GM12878 (cell line): ENCODE measurements at regions not wholly inside any gene's neighbourhood (a gene's known extent, or its start where the extent isn't known, plus 50 kb on each side); places are given as distances from the start of the nearest gene placed in this dataset.

Source experiments
- ATAC-seq: fragments of 200-7000 bp; cut with Tn5 transposase; 3 replicates; pipeline ENCODE4 v1.9.1; 2020; ENCODE audit warnings: mild to moderate bottlenecking, moderate library complexity
- BruUV-seq: library from RNA; stranded (reverse); fragments of 400-500 nt; replicated peaks from 2 replicates; lab custom pipeline; 2021; lab: Mats Ljungman, UMichigan
- CTCF ChIA-PET: fragments of 300-600 bp; sonication (Branson Sonifier 250); formaldehyde crosslinking; extraction: SDS; loops from one replicate; lab custom pipeline; 2021; ENCODE audit warnings: inconsistent platforms; lab: Yijun Ruan, JAX
- POLR2A ChIA-PET: fragments of 350-600 bp; formaldehyde crosslinking; extraction: SDS; loops from one replicate; lab custom pipeline; 2021; ENCODE audit warnings: inconsistent platforms; lab: Charles Lee
- RAD21 ChIA-PET: fragments of 300-600 bp; sonication (Branson Sonifier 250); formaldehyde crosslinking; loops from one replicate; lab custom pipeline; 2023; ENCODE audit warnings: antibody characterized with exemption; ENCODE audit not compliant: unreplicated experiment; lab: Charles Lee
- SMC1A ChIA-PET: fragments of 300-600 bp; sonication (Branson Sonifier 250); formaldehyde crosslinking; loops from one replicate; lab custom pipeline; 2023; ENCODE audit not compliant: unreplicated experiment, uncharacterized antibody; lab: Charles Lee
- DNase-seq: peaks from one replicate; pipeline ENCODE4 v3.0.0-alpha.2; 2011; ENCODE audit warnings: low read depth, low spot score
- FAIRE-seq: peaks from 3 replicates; lab custom pipeline; 2011; peaks lifted over from hg19 to GRCh38; lab: Jason Lieb, UNC
- H2AFZ ChIP-seq: 2 replicates; pipeline ENCODE4 v1.6.0; 2011; ENCODE audit warnings: low read depth, low read length, control low read depth; ENCODE audit not compliant: control insufficient read depth
- H3K27ac ChIP-seq: 2 replicates; pipeline ENCODE4 v1.5.1; 2011; ENCODE audit warnings: control low read depth; ENCODE audit not compliant: control insufficient read depth, insufficient read depth
- H3K27me3 ChIP-seq, 2 experiments: replicated peaks in 1 of 2; 2 replicates each; pipeline versions ENCODE4 v1.6.0 to v1.6.1; 2011; ENCODE audit warnings: low read length in 1 of 2; ENCODE audit not compliant: control insufficient read depth in 2 of 2, insufficient read depth in 2 of 2
- H3K36me3 ChIP-seq, 2 experiments: 2 replicates each; pipeline ENCODE4 v1.5.1; 2011; ENCODE audit warnings: low read length in 1 of 2; ENCODE audit not compliant: control insufficient read depth in 2 of 2, insufficient read depth in 2 of 2
- H3K4me1 ChIP-seq: 2 replicates; pipeline ENCODE4 v1.6.1; 2011; ENCODE audit warnings: mild to moderate bottlenecking, low read length, moderate library complexity, mixed read lengths; ENCODE audit not compliant: control insufficient read depth, insufficient read depth
- H3K4me2 ChIP-seq: 2 replicates; pipeline ENCODE4 v1.6.0; 2011; ENCODE audit warnings: control low read depth; ENCODE audit not compliant: control insufficient read depth, insufficient read depth
- H3K4me3 ChIP-seq: fragments of 200-600 bp; sonication (generic); 2 replicates; pipeline ENCODE4 v1.5.1; 2016
- H3K79me2 ChIP-seq: 2 replicates; pipeline ENCODE4 v1.6.0; 2011; ENCODE audit warnings: low read length; ENCODE audit not compliant: control insufficient read depth, insufficient read depth
- H3K9ac ChIP-seq: 2 replicates; pipeline ENCODE4 v1.8.0; 2011; ENCODE audit warnings: low read length, control low read depth, mixed read lengths; ENCODE audit not compliant: control insufficient read depth, insufficient read depth
- H3K9me3 ChIP-seq: replicated peaks from 3 replicates; pipeline ENCODE4 v1.5.1; 2011; ENCODE audit warnings: mild to moderate bottlenecking, low read length; ENCODE audit not compliant: control insufficient read depth, insufficient read depth
- H4K20me1 ChIP-seq: 2 replicates; pipeline ENCODE4 v1.6.0; 2011; ENCODE audit not compliant: control insufficient read depth, insufficient read depth
- MXI1 ChIP-seq: fragments of 150-350 bp; IDR thresholded peaks from 2 replicates; pipeline ENCODE4 v1.6.1; 2011; ENCODE audit warnings: low read depth, mild to moderate bottlenecking, inconsistent platforms, low read length, improper control_type of control experiment
- NFYA ChIP-seq: IDR thresholded peaks from 2 replicates; pipeline ENCODE4 v1.6.1; 2011; ENCODE audit warnings: low read depth, mild to moderate bottlenecking, low read length, improper control_type of control experiment, borderline replicate concordance
- PML ChIP-seq: IDR thresholded peaks from 2 replicates; pipeline ENCODE4 v1.6.1; 2012; ENCODE audit warnings: low read length, inconsistent platforms
- POU2F2 ChIP-seq: IDR thresholded peaks from 3 replicates; pipeline ENCODE4 v1.6.1; 2011; ENCODE audit warnings: low read depth, mild to moderate bottlenecking, low read length, borderline replicate concordance
- SIX5 ChIP-seq: IDR thresholded peaks from 2 replicates; pipeline ENCODE4 v1.6.1; 2011; ENCODE audit warnings: mild to moderate bottlenecking, low read depth, low read length, moderate library complexity; ENCODE audit not compliant: severe bottlenecking
- SPI1 ChIP-seq: IDR thresholded peaks from 2 replicates; pipeline ENCODE4 v1.6.1; 2011; ENCODE audit warnings: low read depth, mild to moderate bottlenecking, low read length, moderate library complexity, borderline replicate concordance; ENCODE audit not compliant: insufficient read depth
- TAF1 ChIP-seq: IDR thresholded peaks from 2 replicates; pipeline ENCODE4 v1.6.1; 2011; ENCODE audit warnings: mild to moderate bottlenecking, low read depth, low read length, borderline replicate concordance
- TARDBP ChIP-seq: IDR thresholded peaks from 2 replicates; pipeline ENCODE4 v1.6.1; 2016; ENCODE audit warnings: borderline replicate concordance
- WGBS: methylation state at CpG from one replicate; pipeline ENCODE4 v1.1.6; 2016; ENCODE audit warnings: low lambda C conversion rate; ENCODE audit not compliant: insufficient replicate concordance, insufficient coverage; ENCODE audit errors: missing lambda C conversion rate; 5-methylcytosine and 5-hydroxymethylcytosine counted together
- in situ Hi-C: fragments of 300-500 bp; cut with MboI; formaldehyde crosslinking; loops from 9 replicates; pipeline ENCODE4 v1.14.3; 2018; ENCODE audit warnings: mixed read lengths
- intact Hi-C: fragments of 100-400 bp; cut with micrococcal nuclease; formaldehyde crosslinking; loops from one replicate; pipeline ENCODE4 v1.14.2; 2022; ENCODE audit not compliant: unreplicated experiment
- TF ChIP-seq, protein P1 (sequence below): IDR thresholded peaks from 2 replicates; pipeline ENCODE4 v1.6.1; 2011; ENCODE audit warnings: borderline replicate concordance, low read depth, mild to moderate bottlenecking, moderate library complexity, low read length; ENCODE audit not compliant: insufficient read depth, poor library complexity, severe bottlenecking
- TF ChIP-seq, protein P2 (sequence below): IDR thresholded peaks from 2 replicates; pipeline ENCODE4 v1.6.1; 2012; ENCODE audit warnings: improper control_type of control experiment, low read depth, low read length; ENCODE audit not compliant: insufficient replicate concordance

DNA sequence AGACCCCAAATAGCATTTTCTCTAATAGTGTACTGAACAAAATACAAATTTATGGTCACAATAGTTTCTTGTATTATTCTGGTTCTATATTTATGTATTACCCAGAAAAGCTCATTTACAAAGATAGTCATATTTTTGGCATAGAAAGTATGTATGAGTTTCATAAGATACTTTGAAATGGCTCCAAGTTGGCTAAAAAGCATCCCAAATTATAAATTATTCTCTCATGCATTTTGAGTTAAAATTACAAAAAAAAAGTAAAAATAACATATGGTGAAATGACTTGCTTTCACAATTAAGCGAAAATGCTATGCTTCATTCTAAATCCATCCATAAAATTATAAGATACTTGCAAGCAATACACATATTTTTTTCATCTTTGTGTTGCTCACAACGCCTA lies 530.7 kb downstream of the ZNF804A start (continued):
- TF ChIP-seq POU2F2: no peak
- TF ChIP-seq TAF1: no peak
- TF ChIP-seq, all 136 proteins: peak for 0

DNA sequence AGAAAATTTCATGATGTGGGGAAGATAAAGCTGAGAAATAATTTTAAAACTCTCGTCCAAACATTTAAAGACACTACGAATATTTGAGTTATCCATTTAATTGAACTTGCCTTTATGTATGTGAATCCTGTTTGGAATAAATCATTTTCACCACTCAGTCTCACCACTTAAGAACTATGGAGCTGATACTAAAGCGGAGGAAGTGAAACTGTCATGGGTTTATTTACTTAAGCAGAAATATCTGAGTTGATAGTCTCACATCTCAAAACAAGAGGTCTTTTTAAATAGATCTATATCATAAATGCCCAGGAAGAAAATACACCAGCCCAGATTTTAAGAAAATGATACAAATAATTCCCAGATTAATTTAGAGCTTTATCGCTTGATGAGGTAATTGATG lies 532.4 kb downstream of the ZNF804A start:
- ChIA-PET RAD21 (no interaction called here), CTCF (no interaction called here), SMC1A (no interaction called here), POLR2A (no interaction called here)
- no peaks in the 10 kb centered on the region for H3K4me1 ChIP-seq
- in situ Hi-C loops (no loop called here), intact Hi-C loops (no loop called here)
- no peak overlapping the region for H3K27ac ChIP-seq
- H4K20me1 ChIP-seq: no peaks in the 10 kb centered on the region
- H2AFZ ChIP-seq: no peak overlapping the region
- no peak overlapping the region for H3K4me3 ChIP-seq
- no peaks in the 10 kb centered on the region for H3K27me3 ChIP-seq
- no peaks in the 10 kb centered on the region for H3K9me3 ChIP-seq
- DNase-seq (no peak), FAIRE-seq (no peak), ATAC-seq (no peak)
- WGBS: 50% methylated on average over 4 of the region's 4 CpGs
- BruUV-seq: no TSS peak
- TF ChIP-seq TARDBP: no peak
- TF ChIP-seq SPI1: peak; percentile 52; the same call in 1 of the 2 replicates
- no peaks in the 10 kb centered on the region for H3K79me2 ChIP-seq
- H3K9ac ChIP-seq: no peak overlapping the region
- no peak overlapping the region for H3K4me2 ChIP-seq
- H3K36me3 ChIP-seq: no peaks in the 10 kb centered on the region

DNA sequence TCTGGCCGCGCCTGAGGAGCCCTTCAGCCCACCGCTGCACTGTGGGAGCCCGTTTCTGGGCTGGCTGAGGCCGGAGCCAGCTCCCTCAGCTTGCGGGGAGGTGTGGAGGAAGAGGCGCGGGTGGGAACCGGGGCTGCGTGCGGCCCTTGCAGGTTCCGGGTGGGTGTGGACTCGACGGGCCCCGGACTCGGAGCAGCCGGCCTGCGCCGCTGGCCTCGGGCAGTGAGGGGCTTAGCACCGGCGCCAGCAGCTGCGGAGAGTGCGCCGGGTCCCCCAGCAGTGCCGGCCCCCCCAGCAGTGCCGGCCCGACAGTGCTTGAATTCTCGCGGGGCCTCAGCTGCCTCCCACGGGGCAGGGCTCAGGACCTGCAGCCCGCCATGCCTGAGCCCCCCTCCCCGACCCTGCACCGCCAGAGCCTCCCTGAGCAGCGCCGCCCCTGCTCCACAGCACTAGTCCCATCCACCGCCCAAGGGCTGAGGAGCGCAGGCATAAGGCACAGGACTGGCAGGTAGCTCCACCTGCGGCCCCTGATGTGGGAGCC lies 534.2 kb downstream of the ZNF804A start:
- no peak overlapping the region for H3K4me3 ChIP-seq
- no peaks in the 10 kb centered on the region for H4K20me1 ChIP-seq
- H3K9me3 ChIP-seq: no peaks in the 10 kb centered on the region
- no peak overlapping the region for H2AFZ ChIP-seq
- CTCF ChIA-PET: no interaction called here
- SMC1A ChIA-PET: no interaction called here
- no peak overlapping the region for H3K4me2 ChIP-seq
- POLR2A ChIA-PET: no interaction called here
- no peak overlapping the region for H3K9ac ChIP-seq
- H3K27me3 ChIP-seq: no peaks in the 10 kb centered on the region
- H3K4me1 ChIP-seq: no peaks in the 10 kb centered on the region
- in situ Hi-C loops (no loop called here), intact Hi-C loops (no loop called here)
- DNase-seq (no peak), FAIRE-seq (no peak), ATAC-seq (no peak)
- H3K27ac ChIP-seq: no peak overlapping the region
- RAD21 ChIA-PET: no interaction called here
- no peaks in the 10 kb centered on the region for H3K79me2 ChIP-seq
- BruUV-seq: no TSS peak
- no peaks in the 10 kb centered on the region for H3K36me3 ChIP-seq
- WGBS: 66% methylated on average over 37 of the region's 39 CpGs
- TF ChIP-seq MXI1 (no peak), NFYA (no peak), SIX5 (no peak), PML (no peak)
- TF ChIP-seq, protein P1, sequence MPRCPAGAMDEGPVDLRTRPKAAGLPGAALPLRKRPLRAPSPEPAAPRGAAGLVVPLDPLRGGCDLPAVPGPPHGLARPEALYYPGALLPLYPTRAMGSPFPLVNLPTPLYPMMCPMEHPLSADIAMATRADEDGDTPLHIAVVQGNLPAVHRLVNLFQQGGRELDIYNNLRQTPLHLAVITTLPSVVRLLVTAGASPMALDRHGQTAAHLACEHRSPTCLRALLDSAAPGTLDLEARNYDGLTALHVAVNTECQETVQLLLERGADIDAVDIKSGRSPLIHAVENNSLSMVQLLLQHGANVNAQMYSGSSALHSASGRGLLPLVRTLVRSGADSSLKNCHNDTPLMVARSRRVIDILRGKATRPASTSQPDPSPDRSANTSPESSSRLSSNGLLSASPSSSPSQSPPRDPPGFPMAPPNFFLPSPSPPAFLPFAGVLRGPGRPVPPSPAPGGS: no peak
- TF ChIP-seq, protein P2, sequence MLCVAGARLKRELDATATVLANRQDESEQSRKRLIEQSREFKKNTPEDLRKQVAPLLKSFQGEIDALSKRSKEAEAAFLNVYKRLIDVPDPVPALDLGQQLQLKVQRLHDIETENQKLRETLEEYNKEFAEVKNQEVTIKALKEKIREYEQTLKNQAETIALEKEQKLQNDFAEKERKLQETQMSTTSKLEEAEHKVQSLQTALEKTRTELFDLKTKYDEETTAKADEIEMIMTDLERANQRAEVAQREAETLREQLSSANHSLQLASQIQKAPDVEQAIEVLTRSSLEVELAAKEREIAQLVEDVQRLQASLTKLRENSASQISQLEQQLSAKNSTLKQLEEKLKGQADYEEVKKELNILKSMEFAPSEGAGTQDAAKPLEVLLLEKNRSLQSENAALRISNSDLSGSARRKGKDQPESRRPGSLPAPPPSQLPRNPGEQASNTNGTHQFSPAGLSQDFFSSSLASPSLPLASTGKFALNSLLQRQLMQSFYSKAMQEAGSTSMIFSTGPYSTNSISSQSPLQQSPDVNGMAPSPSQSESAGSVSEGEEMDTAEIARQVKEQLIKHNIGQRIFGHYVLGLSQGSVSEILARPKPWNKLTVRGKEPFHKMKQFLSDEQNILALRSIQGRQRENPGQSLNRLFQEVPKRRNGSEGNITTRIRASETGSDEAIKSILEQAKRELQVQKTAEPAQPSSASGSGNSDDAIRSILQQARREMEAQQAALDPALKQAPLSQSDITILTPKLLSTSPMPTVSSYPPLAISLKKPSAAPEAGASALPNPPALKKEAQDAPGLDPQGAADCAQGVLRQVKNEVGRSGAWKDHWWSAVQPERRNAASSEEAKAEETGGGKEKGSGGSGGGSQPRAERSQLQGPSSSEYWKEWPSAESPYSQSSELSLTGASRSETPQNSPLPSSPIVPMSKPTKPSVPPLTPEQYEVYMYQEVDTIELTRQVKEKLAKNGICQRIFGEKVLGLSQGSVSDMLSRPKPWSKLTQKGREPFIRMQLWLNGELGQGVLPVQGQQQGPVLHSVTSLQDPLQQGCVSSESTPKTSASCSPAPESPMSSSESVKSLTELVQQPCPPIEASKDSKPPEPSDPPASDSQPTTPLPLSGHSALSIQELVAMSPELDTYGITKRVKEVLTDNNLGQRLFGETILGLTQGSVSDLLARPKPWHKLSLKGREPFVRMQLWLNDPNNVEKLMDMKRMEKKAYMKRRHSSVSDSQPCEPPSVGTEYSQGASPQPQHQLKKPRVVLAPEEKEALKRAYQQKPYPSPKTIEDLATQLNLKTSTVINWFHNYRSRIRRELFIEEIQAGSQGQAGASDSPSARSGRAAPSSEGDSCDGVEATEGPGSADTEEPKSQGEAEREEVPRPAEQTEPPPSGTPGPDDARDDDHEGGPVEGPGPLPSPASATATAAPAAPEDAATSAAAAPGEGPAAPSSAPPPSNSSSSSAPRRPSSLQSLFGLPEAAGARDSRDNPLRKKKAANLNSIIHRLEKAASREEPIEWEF: no peak
